H1 (cell line): ENCODE measurements at regions not wholly inside any gene's neighbourhood (a gene's known extent, or its start where the extent isn't known, plus 50 kb on each side); places are given as distances from the start of the nearest gene placed in this dataset.

Experiments
- CTCF ChIA-PET: fragments of 300-600 bp; sonication (Branson Sonifier 250); formaldehyde crosslinking; loops from one replicate; lab custom pipeline; 2021; ENCODE audit not compliant: partially characterized antibody; lab: Charles Lee
- POLR2A ChIA-PET: fragments of 300-600 bp; sonication (Branson Sonifier 250); formaldehyde crosslinking; loops from one replicate; lab custom pipeline; 2021; ENCODE audit warnings: inconsistent platforms; ENCODE audit not compliant: partially characterized antibody; lab: Charles Lee
- DNase-seq, 2 experiments: peaks; one replicate each; pipeline versions ENCODE4 v3.0.0 to v3.0.0-alpha.2; 2010 to 2022; ENCODE audit warnings: low spot score in 2 of 2, low read depth in 1 of 2, mixed read lengths in 1 of 2
- FAIRE-seq: peaks from 2 replicates; lab custom pipeline; 2011; peaks lifted over from hg19 to GRCh38; lab: Jason Lieb, UNC
- H2AFZ ChIP-seq: 2 replicates; pipeline ENCODE4 v1.8.1; 2012; ENCODE audit warnings: low read length, inconsistent platforms
- H2AK5ac ChIP-seq: 2 replicates; pipeline ENCODE4 v1.6.1; 2013; ENCODE audit warnings: low read depth, low read length
- H2BK120ac ChIP-seq: replicated peaks from 2 replicates; pipeline ENCODE3; 2013; ENCODE audit warnings: low read depth, low read length, inconsistent platforms
- H2BK12ac ChIP-seq: 2 replicates; pipeline ENCODE4 v1.6.1; 2013; ENCODE audit warnings: low read depth, low read length
- H2BK15ac ChIP-seq: 2 replicates; pipeline ENCODE4 v1.6.1; 2013; ENCODE audit warnings: low read length
- H2BK20ac ChIP-seq: 2 replicates; pipeline ENCODE4 v1.6.1; 2013; ENCODE audit warnings: low read length
- H2BK5ac ChIP-seq: 2 replicates; pipeline ENCODE4 v1.6.1; 2013; ENCODE audit warnings: low read depth, low read length
- H3K14ac ChIP-seq: 2 replicates; pipeline ENCODE4 v1.6.1; 2013; ENCODE audit warnings: inconsistent platforms; ENCODE audit not compliant: insufficient read length
- H3K18ac ChIP-seq: 2 replicates; pipeline ENCODE4 v1.6.1; 2013; ENCODE audit warnings: low read length; ENCODE audit errors: extremely low read depth
- H3K23ac ChIP-seq: 2 replicates; pipeline ENCODE4 v1.6.1; 2013; ENCODE audit warnings: inconsistent platforms; ENCODE audit not compliant: insufficient read length
- H3K23me2 ChIP-seq: 2 replicates; pipeline ENCODE4 v1.6.1; 2013; ENCODE audit warnings: low read depth, low read length
- H3K27ac ChIP-seq: 2 replicates; pipeline ENCODE4 v1.6.1; 2011; ENCODE audit warnings: low read depth, low read length, inconsistent platforms
- H3K27me3 ChIP-seq, 4 experiments: replicated peaks in 1 of 4; 1 replicate in 1 of 4; 2 replicates in 3 of 4; pipeline versions ENCODE4 v1.6.1 to v1.8.1; 2011 to 2013; ENCODE audit warnings: low read length in 3 of 4, mild to moderate bottlenecking in 3 of 4, inconsistent platforms in 2 of 4, mixed read lengths in 2 of 4, moderate library complexity in 1 of 4; ENCODE audit not compliant: control insufficient read depth in 3 of 4, insufficient read depth in 3 of 4; ENCODE audit errors: extremely low read depth in 1 of 4
- H3K36me3 ChIP-seq, 4 experiments: 2 replicates each; pipeline versions ENCODE4 v1.6.1 to v1.8.1; 2011 to 2013; ENCODE audit warnings: mild to moderate bottlenecking in 4 of 4, low read length in 3 of 4, moderate library complexity in 2 of 4, control low read depth in 1 of 4, inconsistent platforms in 1 of 4; ENCODE audit not compliant: insufficient read depth in 4 of 4, control insufficient read depth in 2 of 4
- H3K4ac ChIP-seq: replicated peaks from 2 replicates; pipeline ENCODE3; 2013; ENCODE audit warnings: low read length, low read depth, mixed read lengths, inconsistent platforms; ENCODE audit not compliant: insufficient read length
- H3K4me1 ChIP-seq, 4 experiments: replicated peaks in 1 of 4; 1 replicate in 1 of 4; 2 replicates in 3 of 4; pipeline versions ENCODE4 v1.6.1 to v1.8.1; 2011 to 2013; ENCODE audit warnings: low read length in 3 of 4, inconsistent platforms in 2 of 4, mixed read lengths in 1 of 4; ENCODE audit not compliant: insufficient read depth in 4 of 4, control insufficient read depth in 3 of 4
- H3K4me2 ChIP-seq, 2 experiments: 2 replicates each; pipeline versions ENCODE4 v1.6.1 to v1.8.1; 2011 to 2013; ENCODE audit warnings: low read depth in 2 of 2, low read length in 2 of 2, control low read depth in 1 of 2, inconsistent platforms in 1 of 2, mild to moderate bottlenecking in 1 of 2; ENCODE audit not compliant: insufficient read depth in 1 of 2
- H3K4me3 ChIP-seq, 4 experiments: fragments of 200-600, 300-600 bp in 1 of 4; sonication (generic), shearing (Covaris generic), sonication (Bioruptor Twin) in 1 of 4; 2 replicates each; pipeline versions ENCODE4 v1.5.1 to v1.8.1; 2011 to 2016; ENCODE audit warnings: low read length in 4 of 4, low read depth in 3 of 4, control low read depth in 2 of 4, inconsistent platforms in 2 of 4, mild to moderate bottlenecking in 2 of 4, mixed read lengths in 1 of 4, moderate library complexity in 1 of 4; ENCODE audit not compliant: insufficient read depth in 2 of 4; ENCODE audit errors: extremely low read depth in 1 of 4
- H3K56ac ChIP-seq: replicated peaks from 2 replicates; pipeline ENCODE3; 2013; ENCODE audit warnings: low read depth, mild to moderate bottlenecking, mixed read lengths, low read length, inconsistent platforms; ENCODE audit not compliant: insufficient read length
- H3K79me1 ChIP-seq: 2 replicates; pipeline ENCODE4 v1.6.1; 2013; ENCODE audit warnings: low read depth, low read length, control low read depth
- H3K79me2 ChIP-seq, 2 experiments: 2 replicates each; pipeline versions ENCODE4 v1.6.1 to v1.8.1; 2012 to 2013; ENCODE audit warnings: low read length in 2 of 2, mild to moderate bottlenecking in 2 of 2, inconsistent platforms in 1 of 2; ENCODE audit not compliant: insufficient read depth in 2 of 2, control insufficient read depth in 1 of 2
- H3K9ac ChIP-seq, 4 experiments: replicated peaks in 1 of 4; 1 replicate in 1 of 4; 2 replicates in 3 of 4; pipeline versions ENCODE4 v1.6.1 to v1.8.1; 2011 to 2013; ENCODE audit warnings: low read depth in 3 of 4, low read length in 3 of 4, control low read depth in 2 of 4, mild to moderate bottlenecking in 2 of 4, moderate library complexity in 2 of 4, inconsistent platforms in 1 of 4; ENCODE audit errors: extremely low read depth in 1 of 4
- H3K9me3 ChIP-seq, 2 experiments: 2 replicates each; pipeline versions ENCODE4 v1.6.1 to v1.8.1; 2012 to 2013; ENCODE audit warnings: mild to moderate bottlenecking in 2 of 2, moderate library complexity in 2 of 2, control low read depth in 1 of 2, inconsistent platforms in 1 of 2, low read depth in 1 of 2, low read length in 1 of 2, mixed read lengths in 1 of 2; ENCODE audit not compliant: insufficient read depth in 2 of 2
- H4K20me1 ChIP-seq, 2 experiments: replicated peaks in 1 of 2; 2 replicates each; pipeline versions ENCODE3 to v1.8.1; 2011 to 2013; ENCODE audit warnings: inconsistent platforms in 2 of 2, low read length in 2 of 2, mild to moderate bottlenecking in 1 of 2; ENCODE audit not compliant: insufficient read depth in 2 of 2, control insufficient read depth in 1 of 2
- H4K5ac ChIP-seq: 2 replicates; pipeline ENCODE4 v1.6.1; 2013; ENCODE audit warnings: low read length, low read depth, mixed read lengths, inconsistent platforms; ENCODE audit not compliant: insufficient read length
- H4K8ac ChIP-seq: 2 replicates; pipeline ENCODE4 v1.8.0; 2013; ENCODE audit warnings: mild to moderate bottlenecking, moderate library complexity, low read length, inconsistent platforms; ENCODE audit not compliant: insufficient read depth; ENCODE audit errors: extremely low read depth
- H4K91ac ChIP-seq: replicated peaks from 2 replicates; pipeline ENCODE3; 2013; ENCODE audit warnings: low read length, mixed read lengths, inconsistent platforms; ENCODE audit not compliant: insufficient read length
- SIRT6 ChIP-seq: IDR thresholded peaks from one replicate; pipeline ENCODE4 v1.7.1; 2012; ENCODE audit warnings: low read length, inconsistent platforms
- TAF7 ChIP-seq: optimal IDR thresholded peaks from 2 replicates; pipeline ENCODE3; 2011; ENCODE audit warnings: low read depth, mild to moderate bottlenecking, inconsistent platforms, low read length, moderate library complexity, borderline replicate concordance
- WGBS, 2 experiments: shearing (Covaris generic) in 1 of 2; methylation state at CpG; one replicate each; pipeline versions ENCODE4 v1.1.6 to v1.1.7; 2013 to 2015; ENCODE audit warnings: low lambda C conversion rate in 2 of 2, mixed read lengths in 2 of 2, inconsistent platforms in 1 of 2, low coverage in 1 of 2, missing lambda C conversion rate in 1 of 2; ENCODE audit not compliant: insufficient replicate concordance in 2 of 2, insufficient coverage in 1 of 2, insufficient read length in 1 of 2; ENCODE audit errors: extremely low coverage in 1 of 2, missing lambda C conversion rate in 1 of 2; 5-methylcytosine and 5-hydroxymethylcytosine counted together

DNA sequence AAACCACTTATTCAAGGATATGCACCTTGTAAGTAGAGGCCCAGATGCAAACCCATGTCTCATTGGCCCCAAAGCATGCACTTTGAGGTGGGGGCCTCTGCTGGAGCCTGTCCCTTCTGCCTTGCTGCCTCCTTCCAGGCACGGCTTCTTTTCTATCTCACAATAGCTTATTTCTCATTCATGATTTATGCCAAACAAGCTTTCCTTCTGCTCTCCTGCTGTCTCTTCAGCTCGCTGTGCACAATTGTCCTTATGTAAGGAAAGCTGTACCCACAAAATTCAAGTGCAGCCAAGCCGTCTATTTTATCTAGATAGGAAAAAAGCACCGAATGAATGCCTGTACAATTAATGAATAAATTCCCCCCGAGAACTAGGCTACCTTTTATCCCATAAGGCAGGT is 124.8 kb upstream of the PACRGL start:
- Histone ChIP-seq H3K23ac (no peak overlapping the region), H2BK12ac (no peak overlapping the region), H4K8ac (no peak overlapping the region), H3K18ac (no peak overlapping the region), H3K4ac (no peak overlapping the region), H2BK120ac (no peak overlapping the region), H2BK5ac (no peak overlapping the region), H2AK5ac (no peak overlapping the region), H2BK15ac (no peak overlapping the region), H3K4me2 (no peak overlapping the region), H3K4me3 (no peak overlapping the region), H3K56ac (no peak overlapping the region), H3K4me1 (peaks cover 0 to 8% (median 5%) of the 10 kb centered on the region in 4 experiments; a peak in 3 of 7 replicates), H3K9ac (no peak overlapping the region), H3K14ac (no peak overlapping the region), H3K23me2 (peaks cover 2% of the 10 kb centered on the region; the same call in 1 of the 2 replicates), H3K36me3 (no peaks in the 10 kb centered on the region), H3K9me3 (no peaks in the 10 kb centered on the region), H2BK20ac (no peak overlapping the region), H4K91ac (no peak overlapping the region), H2AFZ (no peak overlapping the region), H3K27ac (no peak overlapping the region), H4K5ac (no peak overlapping the region), H4K20me1 (no peaks in the 10 kb centered on the region), H3K79me1 (no peaks in the 10 kb centered on the region), H3K79me2 (no peaks in the 10 kb centered on the region), H3K27me3 (no peaks in the 10 kb centered on the region)
- WGBS, 2 experiments, result 83% methylated on average over 5 of the region's 5 CpGs; no CpG with 5 or more reads in 1 of the 2 experiments
- DNase-seq (no peak), FAIRE-seq (no peak)
- ChIA-PET CTCF (interaction anchor here (1.2 kb wide), 1 partner anchor 149 kb away, joined by 3 read pairs; no protein-coding TSS in a partner anchor), POLR2A (no interaction called here)
- no peak for TF ChIP-seq TAF7
- no peak for TF ChIP-seq SIRT6
